HG03045 (cell line): ENCODE measurements at regions not wholly inside any gene's neighbourhood (a gene's known extent, or its start where the extent isn't known, plus 50 kb on each side); places are given as distances from the start of the nearest gene placed in this dataset.
"Not testable (repeated sequence)": the region's sequence is repeated elsewhere in the genome, so short reads cannot be mapped to it uniquely, and the experiment has no call there.

ENCODE experiments used
- ATAC-seq: cut with Tn5 transposase; IDR thresholded peaks from one replicate; pipeline ENCODE4 v1.9.1; 2021; ENCODE audit warnings: mild to moderate bottlenecking, moderate library complexity; ENCODE audit not compliant: unreplicated experiment

- ATAC-seq, result no peak
These were observed 51.5 kb upstream of the DDR1 start for GRCh38 chr6:30832864-30833263.

- no peak for ATAC-seq
These were observed 53.9 kb upstream of the DDR1 start for GRCh38 chr6:30830438-30830837.

- no peak for ATAC-seq
These were observed 54.6 kb upstream of the DDR1 start for GRCh38 chr6:30829639-30830255.

- ATAC-seq, result no peak
These were observed 55.3 kb upstream of the DDR1 start for GRCh38 chr6:30829033-30829432.

GRCh38 chr6:30828027-30828962 lies 56.0 kb upstream of the DDR1 start:
- ATAC-seq, result no peak

- ATAC-seq, result no peak
These were observed 57.4 kb upstream of the DDR1 start for GRCh38 chr6:30826961-30827342.

- ATAC-seq, result no peak
These were observed 59.6 kb upstream of the DDR1 start for GRCh38 chr6:30824698-30825097.

DNA sequence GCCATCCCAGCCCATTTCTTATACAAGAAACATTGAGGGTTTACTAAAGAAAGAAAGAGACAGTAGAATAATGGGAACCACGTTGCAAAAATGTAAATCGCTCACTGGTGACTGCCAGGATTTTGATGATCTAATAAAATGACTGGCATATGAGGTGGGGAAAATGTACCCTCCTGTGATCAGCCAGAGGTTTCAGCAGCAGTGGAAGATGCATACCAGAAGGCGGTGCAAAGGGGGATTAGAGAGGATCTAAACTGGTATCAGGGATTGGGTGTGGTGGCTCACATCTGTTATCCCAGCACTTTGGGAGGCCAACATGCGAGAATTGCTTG lies 60.8 kb upstream of the DDR1 start:
- no peak for ATAC-seq

DNA sequence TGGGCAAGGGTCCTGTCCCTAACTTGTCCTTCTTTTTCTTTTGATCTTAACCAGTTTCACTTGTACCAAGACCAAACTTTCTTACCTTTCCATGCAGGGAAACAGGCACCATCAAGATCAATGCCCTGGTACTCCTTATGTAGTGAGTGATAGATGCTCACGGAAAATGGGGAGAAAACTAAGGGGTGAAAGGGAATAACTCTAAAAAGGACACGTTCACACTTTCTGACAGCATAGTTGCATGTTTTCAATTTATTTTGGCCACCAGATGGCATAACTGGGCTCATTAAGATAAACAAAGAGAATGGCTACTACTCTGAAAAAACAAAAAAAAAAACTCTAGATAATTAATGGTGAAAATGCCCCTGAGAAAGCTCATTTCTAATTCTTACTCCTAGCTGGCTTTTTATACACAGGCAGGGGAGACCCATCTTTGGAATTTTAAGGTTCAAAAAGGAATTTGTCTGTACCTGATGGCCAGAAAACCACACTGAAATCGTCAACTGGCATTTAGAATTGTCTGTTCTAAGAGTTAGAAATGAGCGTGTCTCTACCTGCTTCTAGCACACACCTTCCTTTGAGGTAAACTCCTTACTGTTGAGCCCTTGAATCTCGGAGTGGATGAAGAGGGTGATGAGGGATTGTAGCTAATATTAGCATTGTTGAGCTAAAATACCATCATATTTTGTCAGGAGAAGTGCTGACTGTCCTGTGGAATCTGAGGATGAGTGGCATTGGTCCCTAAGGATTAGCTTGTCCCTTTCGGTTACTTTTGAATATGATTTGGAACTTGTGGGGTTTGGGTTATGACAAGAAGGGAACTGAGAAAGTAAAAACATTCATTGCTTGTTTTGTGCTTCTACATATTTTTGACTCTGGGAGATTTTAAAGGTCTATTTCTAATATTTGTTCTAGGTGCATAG lies 62.2 kb upstream of the DDR1 start:
- ATAC-seq, result no peak

DNA sequence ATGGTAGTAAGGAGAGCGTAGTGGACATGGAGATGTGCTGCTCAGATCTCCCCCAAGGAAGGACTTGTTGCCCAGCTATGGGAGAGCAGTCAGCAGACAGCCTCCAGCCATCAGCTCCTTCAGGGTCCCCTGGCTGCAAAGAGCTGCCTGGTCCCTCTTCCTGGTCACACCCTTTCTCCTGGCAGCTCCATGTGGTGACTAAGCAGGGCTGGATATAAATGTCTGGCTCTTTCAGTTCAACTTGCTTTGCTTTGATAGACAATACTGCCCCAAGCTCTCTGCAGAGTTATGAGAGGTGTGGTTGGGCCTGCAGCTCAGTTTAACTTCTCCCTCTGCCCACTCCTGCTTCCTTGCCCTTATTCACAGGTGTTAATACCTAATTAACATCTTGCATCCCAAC lies 64.1 kb upstream of the DDR1 start:
- ATAC-seq, result no peak

- no peak for ATAC-seq
These were observed 64.9 kb upstream of the DDR1 start for GRCh38 chr6:30819297-30819917.

DNA sequence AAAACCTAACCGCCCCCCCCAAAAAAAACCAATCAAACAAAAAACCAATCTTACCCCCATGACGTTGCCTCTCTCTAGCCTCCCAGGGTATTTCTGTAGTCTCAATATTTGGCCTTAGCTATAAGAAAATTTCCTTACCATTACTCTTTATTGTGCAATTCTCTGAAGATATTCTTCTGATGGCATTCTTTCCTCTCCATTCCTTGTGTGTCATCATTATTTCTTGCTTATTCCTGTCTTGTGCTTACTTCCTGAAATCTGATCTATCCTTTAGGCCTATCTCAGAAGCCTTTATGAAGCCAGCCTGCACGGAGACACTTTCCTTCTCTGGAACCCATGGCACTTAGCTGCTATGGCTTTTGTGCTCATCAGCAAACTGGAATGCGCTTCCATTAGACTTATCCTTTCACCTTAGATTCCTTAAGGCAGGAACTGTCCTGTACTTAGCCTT lies 65.9 kb upstream of the DDR1 start:
- no peak for ATAC-seq

- no peak for ATAC-seq
These were observed 67.3 kb upstream of the DDR1 start for GRCh38 chr6:30816791-30817739.

GRCh38 chr6:30816296-30816695 lies 68.0 kb upstream of the DDR1 start:
- ATAC-seq, result not testable (repeated sequence)

GRCh38 chr6:30815041-30815742 lies 69.1 kb upstream of the DDR1 start:
- ATAC-seq, result not testable (repeated sequence)

DNA sequence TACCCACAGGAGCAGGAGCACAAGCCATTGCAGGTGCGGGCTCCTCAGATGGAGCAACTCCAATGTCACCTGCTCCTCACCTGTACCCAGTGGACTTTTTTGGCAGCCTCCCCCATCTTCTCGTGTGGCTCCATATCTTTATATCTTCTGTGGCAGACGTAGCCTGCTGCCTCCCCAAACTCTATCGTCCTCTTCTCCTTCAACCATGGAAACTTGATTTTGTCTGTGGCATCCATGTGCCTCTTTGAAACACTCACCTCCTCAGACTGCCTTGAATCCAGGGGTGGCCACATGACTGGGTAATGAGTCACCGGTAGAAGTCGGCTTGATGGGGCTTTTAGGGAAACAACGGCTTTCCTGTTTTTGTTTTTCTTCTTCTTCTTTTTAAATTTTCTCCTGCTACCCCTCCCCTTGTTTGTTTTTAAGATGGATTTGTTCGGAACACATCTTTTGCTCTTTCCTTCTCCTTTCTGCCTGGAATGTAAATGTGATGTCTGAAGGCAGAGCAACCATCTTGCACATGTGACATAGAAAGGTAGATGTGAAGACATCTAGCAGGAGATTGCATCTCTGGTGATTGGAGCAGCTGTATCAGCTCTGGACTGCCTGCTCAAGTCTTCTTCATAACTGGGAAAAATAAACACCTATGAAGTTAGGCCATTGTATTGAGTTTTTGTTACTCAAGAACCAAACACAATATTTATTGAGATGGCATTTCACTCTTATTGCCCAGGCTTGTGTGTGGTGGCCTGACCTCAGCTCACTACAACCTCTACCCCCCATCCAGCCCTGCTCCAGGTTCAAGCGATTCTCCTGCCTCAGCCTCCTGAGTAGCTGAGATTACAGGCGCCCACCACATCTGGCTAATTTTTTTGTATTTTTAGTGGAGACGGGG lies 69.9 kb upstream of the DDR1 start:
- no peak for ATAC-seq

GRCh38 chr6:30813631-30814145 lies 69.3 kb upstream of the IER3 start:
- ATAC-seq, result no peak

- ATAC-seq, result peak; percentile 85
These were observed 66.5 kb upstream of the IER3 start for GRCh38 chr6:30810813-30811339.
